Neural cell (in vitro differentiated cells): ENCODE measurements at regions not wholly inside any gene's neighbourhood (a gene's known extent, or its start where the extent isn't known, plus 50 kb on each side); places are given as distances from the start of the nearest gene placed in this dataset.
"Not testable (repeated sequence)": the region's sequence is repeated elsewhere in the genome, so short reads cannot be mapped to it uniquely, and the experiment has no call there.

ENCODE experiments used
- H2AFZ ChIP-seq: fragments of 200-600, 300-800 bp; sonication (generic), shearing (Covaris generic); 2 replicates; pipeline ENCODE4 v1.6.0; 2014; ENCODE audit warnings: low read depth, mild to moderate bottlenecking, antibody characterized with exemption, low read length, moderate library complexity
- H3F3A ChIP-seq: fragments of 200-600 bp; shearing (Covaris generic); 2 replicates; pipeline ENCODE4 v1.6.1; 2016; ENCODE audit warnings: mild to moderate bottlenecking, moderate library complexity, mixed read lengths, antibody characterized with exemption, low read length; ENCODE audit not compliant: insufficient read depth, poor library complexity, severe bottlenecking
- H3K27ac ChIP-seq: fragments of 200-600, 300-800 bp; sonication (generic), shearing (Covaris generic); 2 replicates; pipeline ENCODE4 v1.5.1; 2014; ENCODE audit warnings: mild to moderate bottlenecking, low read length, moderate library complexity
- H3K27me3 ChIP-seq: fragments of 300-800, 200-600 bp; sonication (generic), shearing (Covaris generic); 2 replicates; pipeline ENCODE4 v1.6.0; 2014; ENCODE audit warnings: mild to moderate bottlenecking, low read depth, low read length, moderate library complexity; ENCODE audit not compliant: insufficient read depth
- H3K36me3 ChIP-seq: fragments of 300-800, 200-600 bp; sonication (generic), shearing (Covaris generic); 2 replicates; pipeline ENCODE4 v1.5.1; 2014; ENCODE audit warnings: mild to moderate bottlenecking, antibody characterized with exemption, low read length, moderate library complexity; ENCODE audit not compliant: insufficient read depth
- H3K4me2 ChIP-seq: fragments of 300-800, 200-600 bp; sonication (generic), shearing (Covaris generic); 2 replicates; pipeline ENCODE4 v1.6.0; 2014; ENCODE audit warnings: mild to moderate bottlenecking, low read length
- H3K4me3 ChIP-seq: fragments of 300-800, 200-600 bp; sonication (generic), shearing (Covaris generic); 2 replicates; pipeline ENCODE4 v1.5.1; 2014; ENCODE audit warnings: mild to moderate bottlenecking, low read length, moderate library complexity
- H3K79me2 ChIP-seq: fragments of 200-600 bp; shearing (Covaris generic); replicated peaks from 2 replicates; pipeline ENCODE4 v1.6.0; 2014; ENCODE audit warnings: mild to moderate bottlenecking, low read length, moderate library complexity; ENCODE audit not compliant: insufficient read depth
- H3K9ac ChIP-seq: fragments of 300-800, 200-600 bp; sonication (generic), shearing (Covaris generic); 2 replicates; pipeline ENCODE4 v1.6.1; 2016; ENCODE audit warnings: mild to moderate bottlenecking, low read length, mixed read lengths
- H3K9me2 ChIP-seq: fragments of 200-600 bp; shearing (Covaris generic); 2 replicates; pipeline ENCODE4 v1.6.1; 2016; ENCODE audit warnings: mild to moderate bottlenecking, low read length, mixed read lengths; ENCODE audit not compliant: insufficient read depth
- H3K9me3 ChIP-seq: fragments of 200-600, 300-800 bp; sonication (generic), shearing (Covaris generic); 2 replicates; pipeline ENCODE4 v1.6.1; 2016; ENCODE audit warnings: mild to moderate bottlenecking, mixed run types, low read length, moderate library complexity, mixed read lengths
- H4K20me1 ChIP-seq: fragments of 200-600 bp; shearing (Covaris generic); 2 replicates; pipeline ENCODE4 v1.6.1; 2016; ENCODE audit warnings: mild to moderate bottlenecking, mixed run types; ENCODE audit not compliant: insufficient read depth
- EP300 ChIP-seq: fragments of 450-650 bp; conservative IDR thresholded peaks from 2 replicates; pipeline ENCODE4 v1.6.1; 2014; ENCODE audit warnings: antibody characterized with exemption, mild to moderate bottlenecking, moderate library complexity; ENCODE audit not compliant: poor library complexity, severe bottlenecking
- EZH2 ChIP-seq: fragments of 200-600, 300-800 bp; shearing (Covaris generic), sonication (generic); IDR thresholded peaks from 2 replicates; pipeline ENCODE4 v1.6.1; 2014; ENCODE audit warnings: antibody characterized with exemption, low read length, borderline replicate concordance, mild to moderate bottlenecking; ENCODE audit not compliant: insufficient read depth, poor library complexity, severe bottlenecking
- MXI1 ChIP-seq: fragments of 450-650 bp; conservative IDR thresholded peaks from 2 replicates; pipeline ENCODE4 v1.6.1; 2014; ENCODE audit warnings: antibody characterized with exemption, mild to moderate bottlenecking; ENCODE audit not compliant: poor library complexity, severe bottlenecking
- POLR2AphosphoS5 ChIP-seq: IDR thresholded peaks from 2 replicates; pipeline ENCODE4 v1.6.1; 2012
- RAD21 ChIP-seq: fragments of 450-650 bp; conservative IDR thresholded peaks from 2 replicates; pipeline ENCODE4 v1.6.1; 2014; ENCODE audit warnings: antibody characterized with exemption, mild to moderate bottlenecking, moderate library complexity
- SMC3 ChIP-seq: fragments of 450-650 bp; conservative IDR thresholded peaks from 2 replicates; pipeline ENCODE4 v1.6.1; 2014; ENCODE audit warnings: antibody characterized with exemption, mild to moderate bottlenecking, moderate library complexity; ENCODE audit not compliant: poor library complexity
- TAF1 ChIP-seq: IDR thresholded peaks from 2 replicates; pipeline ENCODE4 v1.6.1; 2012; ENCODE audit warnings: low read depth
- TF ChIP-seq, protein P1 (sequence below): IDR thresholded peaks from 2 replicates; pipeline ENCODE4 v1.6.1; 2012; ENCODE audit warnings: borderline replicate concordance
- TF ChIP-seq, protein P2 (sequence below): fragments of 450-650 bp; IDR thresholded peaks from 2 replicates; pipeline ENCODE4 v1.5.1; 2014; ENCODE audit warnings: antibody characterized with exemption, mild to moderate bottlenecking, moderate library complexity; ENCODE audit not compliant: poor library complexity, severe bottlenecking

DNA sequence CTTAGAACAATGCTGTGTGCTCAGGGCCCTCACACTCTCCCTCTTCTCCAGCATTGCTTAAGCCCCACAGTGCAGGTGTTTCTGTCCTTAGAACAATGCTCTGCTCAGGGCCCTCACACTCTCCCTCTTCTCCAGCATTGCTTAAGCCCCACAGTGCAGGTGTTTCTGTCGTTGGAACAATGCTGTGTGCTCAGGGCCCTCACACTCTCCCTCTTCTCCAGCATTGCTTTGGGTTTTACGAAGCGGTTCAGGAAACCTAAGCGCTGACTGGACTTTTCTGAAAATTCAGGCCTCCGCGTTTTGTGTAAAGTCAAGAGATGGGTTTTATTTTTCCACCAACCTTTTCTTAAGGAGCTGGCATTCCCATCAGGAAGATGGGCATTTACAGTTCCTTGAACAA is 838.0 kb downstream of the TRIML1 start:
- not testable (repeated sequence) for H3F3A ChIP-seq, H3K27me3 ChIP-seq, H3K4me3 ChIP-seq, H3K79me2 ChIP-seq, H3K4me2 ChIP-seq, H2AFZ ChIP-seq, H3K27ac ChIP-seq, H3K9ac ChIP-seq, H4K20me1 ChIP-seq, H3K9me3 ChIP-seq, H3K9me2 ChIP-seq, H3K36me3 ChIP-seq

DNA sequence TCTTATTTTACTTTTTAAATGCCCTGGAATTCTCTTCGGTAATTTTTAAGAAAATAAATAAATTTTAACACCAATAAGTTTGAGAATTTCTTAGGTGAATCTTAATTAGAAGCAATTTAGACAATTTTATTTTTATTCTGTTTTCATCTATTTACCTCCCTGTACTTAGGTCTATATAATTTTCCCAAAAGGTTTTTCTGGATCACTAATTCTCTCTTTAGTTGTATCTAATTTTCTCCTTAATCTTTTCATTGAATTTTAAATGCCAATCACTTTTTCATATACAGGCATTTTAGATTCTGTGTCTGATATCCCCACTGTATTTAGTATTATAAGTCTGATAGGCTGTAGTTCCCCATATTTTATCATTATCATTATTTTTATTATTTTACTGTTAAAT is 845.3 kb downstream of the TRIML1 start:
- Histone ChIP-seq H3K4me2 (no peak overlapping the region), H3K9ac (no peak overlapping the region), H3K27ac (no peak overlapping the region), H3K9me3 (no peaks in the 10 kb centered on the region), H3F3A (no peaks in the 10 kb centered on the region), H4K20me1 (no peaks in the 10 kb centered on the region), H3K79me2 (no peaks in the 10 kb centered on the region), H3K36me3 (no peaks in the 10 kb centered on the region), H3K27me3 (no peaks in the 10 kb centered on the region), H3K4me3 (no peak overlapping the region), H2AFZ (no peak overlapping the region), H3K9me2 (no peaks in the 10 kb centered on the region)
- TF ChIP-seq EZH2: no peak
- TF ChIP-seq, protein P1, sequence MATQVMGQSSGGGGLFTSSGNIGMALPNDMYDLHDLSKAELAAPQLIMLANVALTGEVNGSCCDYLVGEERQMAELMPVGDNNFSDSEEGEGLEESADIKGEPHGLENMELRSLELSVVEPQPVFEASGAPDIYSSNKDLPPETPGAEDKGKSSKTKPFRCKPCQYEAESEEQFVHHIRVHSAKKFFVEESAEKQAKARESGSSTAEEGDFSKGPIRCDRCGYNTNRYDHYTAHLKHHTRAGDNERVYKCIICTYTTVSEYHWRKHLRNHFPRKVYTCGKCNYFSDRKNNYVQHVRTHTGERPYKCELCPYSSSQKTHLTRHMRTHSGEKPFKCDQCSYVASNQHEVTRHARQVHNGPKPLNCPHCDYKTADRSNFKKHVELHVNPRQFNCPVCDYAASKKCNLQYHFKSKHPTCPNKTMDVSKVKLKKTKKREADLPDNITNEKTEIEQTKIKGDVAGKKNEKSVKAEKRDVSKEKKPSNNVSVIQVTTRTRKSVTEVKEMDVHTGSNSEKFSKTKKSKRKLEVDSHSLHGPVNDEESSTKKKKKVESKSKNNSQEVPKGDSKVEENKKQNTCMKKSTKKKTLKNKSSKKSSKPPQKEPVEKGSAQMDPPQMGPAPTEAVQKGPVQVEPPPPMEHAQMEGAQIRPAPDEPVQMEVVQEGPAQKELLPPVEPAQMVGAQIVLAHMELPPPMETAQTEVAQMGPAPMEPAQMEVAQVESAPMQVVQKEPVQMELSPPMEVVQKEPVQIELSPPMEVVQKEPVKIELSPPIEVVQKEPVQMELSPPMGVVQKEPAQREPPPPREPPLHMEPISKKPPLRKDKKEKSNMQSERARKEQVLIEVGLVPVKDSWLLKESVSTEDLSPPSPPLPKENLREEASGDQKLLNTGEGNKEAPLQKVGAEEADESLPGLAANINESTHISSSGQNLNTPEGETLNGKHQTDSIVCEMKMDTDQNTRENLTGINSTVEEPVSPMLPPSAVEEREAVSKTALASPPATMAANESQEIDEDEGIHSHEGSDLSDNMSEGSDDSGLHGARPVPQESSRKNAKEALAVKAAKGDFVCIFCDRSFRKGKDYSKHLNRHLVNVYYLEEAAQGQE: no peak
- no peak for TF ChIP-seq MXI1
- no peak for TF ChIP-seq TAF1
- TF ChIP-seq EP300: no peak
- TF ChIP-seq, protein P2, sequence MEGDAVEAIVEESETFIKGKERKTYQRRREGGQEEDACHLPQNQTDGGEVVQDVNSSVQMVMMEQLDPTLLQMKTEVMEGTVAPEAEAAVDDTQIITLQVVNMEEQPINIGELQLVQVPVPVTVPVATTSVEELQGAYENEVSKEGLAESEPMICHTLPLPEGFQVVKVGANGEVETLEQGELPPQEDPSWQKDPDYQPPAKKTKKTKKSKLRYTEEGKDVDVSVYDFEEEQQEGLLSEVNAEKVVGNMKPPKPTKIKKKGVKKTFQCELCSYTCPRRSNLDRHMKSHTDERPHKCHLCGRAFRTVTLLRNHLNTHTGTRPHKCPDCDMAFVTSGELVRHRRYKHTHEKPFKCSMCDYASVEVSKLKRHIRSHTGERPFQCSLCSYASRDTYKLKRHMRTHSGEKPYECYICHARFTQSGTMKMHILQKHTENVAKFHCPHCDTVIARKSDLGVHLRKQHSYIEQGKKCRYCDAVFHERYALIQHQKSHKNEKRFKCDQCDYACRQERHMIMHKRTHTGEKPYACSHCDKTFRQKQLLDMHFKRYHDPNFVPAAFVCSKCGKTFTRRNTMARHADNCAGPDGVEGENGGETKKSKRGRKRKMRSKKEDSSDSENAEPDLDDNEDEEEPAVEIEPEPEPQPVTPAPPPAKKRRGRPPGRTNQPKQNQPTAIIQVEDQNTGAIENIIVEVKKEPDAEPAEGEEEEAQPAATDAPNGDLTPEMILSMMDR: no peak
- TF ChIP-seq SMC3: no peak
- TF ChIP-seq POLR2AphosphoS5: no peak
- TF ChIP-seq RAD21: no peak

DNA sequence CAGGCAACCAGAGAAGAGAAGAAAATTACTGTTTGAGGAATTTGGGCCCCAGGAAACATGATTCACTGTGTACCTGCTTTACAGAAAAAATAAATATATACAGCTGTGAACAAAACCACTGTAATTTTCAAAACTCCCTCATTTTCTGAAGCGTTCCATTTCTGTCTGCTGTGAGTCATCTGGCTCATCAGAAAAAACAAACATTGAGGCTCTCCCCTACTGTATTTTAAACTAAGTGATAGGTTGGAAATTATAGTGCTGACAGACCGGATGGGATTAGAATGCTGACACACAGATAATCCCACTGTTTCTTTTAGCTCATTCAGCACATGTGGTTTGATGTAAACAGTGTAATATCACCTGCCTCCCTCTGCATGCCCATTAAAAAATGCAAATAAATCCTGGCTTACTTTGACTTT is 847.0 kb downstream of the TRIML1 start:
- H3K36me3 ChIP-seq: no peaks in the 10 kb centered on the region
- no peak overlapping the region for H3K4me2 ChIP-seq
- H3K4me3 ChIP-seq: no peak overlapping the region
- H3F3A ChIP-seq: no peaks in the 10 kb centered on the region
- no peaks in the 10 kb centered on the region for H3K79me2 ChIP-seq
- H3K9me2 ChIP-seq: no peaks in the 10 kb centered on the region
- no peak overlapping the region for H3K9ac ChIP-seq
- no peak for TF ChIP-seq MXI1
- no peak for TF ChIP-seq TAF1
- TF ChIP-seq, protein P1: no peak
- TF ChIP-seq, protein P2: no peak
- TF ChIP-seq EP300: no peak
- no peak for TF ChIP-seq RAD21
- TF ChIP-seq SMC3: no peak
- TF ChIP-seq EZH2: no peak
- TF ChIP-seq POLR2AphosphoS5: no peak
- no peak overlapping the region for H3K27ac ChIP-seq
- H3K27me3 ChIP-seq: no peaks in the 10 kb centered on the region
- H3K9me3 ChIP-seq: no peaks in the 10 kb centered on the region
- H2AFZ ChIP-seq: no peak overlapping the region
- no peaks in the 10 kb centered on the region for H4K20me1 ChIP-seq
